ENCODE measurements at regions not wholly inside any gene's neighbourhood (a gene's known extent, or its start where the extent isn't known, plus 50 kb on each side); places are given as distances from the start of the nearest gene placed in this dataset.

DNA sequence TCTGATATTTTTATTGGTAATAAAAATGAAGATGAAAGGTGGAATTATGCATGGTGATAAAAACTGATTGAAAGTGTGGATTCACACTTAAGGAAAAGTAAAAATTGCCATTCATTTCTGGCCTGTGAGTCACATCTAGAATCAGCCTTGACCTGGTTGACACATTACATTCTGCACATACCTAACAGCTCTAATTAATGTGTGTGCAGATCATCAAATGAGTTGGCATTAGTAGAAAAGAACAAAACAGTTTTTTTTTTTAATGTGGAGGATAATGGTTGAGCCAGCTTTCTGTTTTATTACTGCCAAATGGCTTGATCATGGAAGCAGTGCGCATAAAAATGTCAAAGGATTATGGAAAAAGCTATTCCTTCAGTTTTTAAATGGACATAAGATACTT is 142.6 kb upstream of the TMEM196 start:
- Mint-ChIP-seq H3K27ac (no peak overlapping the region), H3K36me3 (no peaks in the 10 kb centered on the region), H3K9me3 (no peaks in the 10 kb centered on the region), H3K4me3 (no peak overlapping the region), H3K27me3 (ENCODE audit: insufficient read depth, low read depth) (no peaks in the 10 kb centered on the region), H3K4me1 (peaks cover 10% of the 10 kb centered on the region)
- H3K4me2 ChIP-seq, result no peak overlapping the region
- H3K27me3 ChIP-seq, result no peaks in the 10 kb centered on the region
- no peak for DNase-seq (ENCODE audit: low spot score)
- TF ChIP-seq, protein P1, sequence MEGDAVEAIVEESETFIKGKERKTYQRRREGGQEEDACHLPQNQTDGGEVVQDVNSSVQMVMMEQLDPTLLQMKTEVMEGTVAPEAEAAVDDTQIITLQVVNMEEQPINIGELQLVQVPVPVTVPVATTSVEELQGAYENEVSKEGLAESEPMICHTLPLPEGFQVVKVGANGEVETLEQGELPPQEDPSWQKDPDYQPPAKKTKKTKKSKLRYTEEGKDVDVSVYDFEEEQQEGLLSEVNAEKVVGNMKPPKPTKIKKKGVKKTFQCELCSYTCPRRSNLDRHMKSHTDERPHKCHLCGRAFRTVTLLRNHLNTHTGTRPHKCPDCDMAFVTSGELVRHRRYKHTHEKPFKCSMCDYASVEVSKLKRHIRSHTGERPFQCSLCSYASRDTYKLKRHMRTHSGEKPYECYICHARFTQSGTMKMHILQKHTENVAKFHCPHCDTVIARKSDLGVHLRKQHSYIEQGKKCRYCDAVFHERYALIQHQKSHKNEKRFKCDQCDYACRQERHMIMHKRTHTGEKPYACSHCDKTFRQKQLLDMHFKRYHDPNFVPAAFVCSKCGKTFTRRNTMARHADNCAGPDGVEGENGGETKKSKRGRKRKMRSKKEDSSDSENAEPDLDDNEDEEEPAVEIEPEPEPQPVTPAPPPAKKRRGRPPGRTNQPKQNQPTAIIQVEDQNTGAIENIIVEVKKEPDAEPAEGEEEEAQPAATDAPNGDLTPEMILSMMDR (IDR thresholded peaks at IDR 0.05), result no peak
- no peak for TF ChIP-seq EZH2phosphoT487 (IDR thresholded peaks at IDR 0.05)
- TF ChIP-seq EZH2 (IDR thresholded peaks at IDR 0.05), result no peak
- no peaks in the 10 kb centered on the region for H3K4me1 ChIP-seq
- no peaks in the 10 kb centered on the region for H3F3A ChIP-seq (ENCODE audit: low read depth)
- no peak overlapping the region for H3K9ac ChIP-seq
- no peaks in the 10 kb centered on the region for H3K79me2 ChIP-seq (ENCODE audit: low read depth)
- H3K27ac ChIP-seq, result no peak overlapping the region
- no peak overlapping the region for H2AFZ ChIP-seq (replicated peaks)
- H3K9me3 ChIP-seq (ENCODE audit: low read depth), result no peaks in the 10 kb centered on the region
- H4K20me1 ChIP-seq (ENCODE audit: low read depth), result no peaks in the 10 kb centered on the region
- no peaks in the 10 kb centered on the region for H3K36me3 ChIP-seq
- no peak overlapping the region for H3K4me3 ChIP-seq

DNA sequence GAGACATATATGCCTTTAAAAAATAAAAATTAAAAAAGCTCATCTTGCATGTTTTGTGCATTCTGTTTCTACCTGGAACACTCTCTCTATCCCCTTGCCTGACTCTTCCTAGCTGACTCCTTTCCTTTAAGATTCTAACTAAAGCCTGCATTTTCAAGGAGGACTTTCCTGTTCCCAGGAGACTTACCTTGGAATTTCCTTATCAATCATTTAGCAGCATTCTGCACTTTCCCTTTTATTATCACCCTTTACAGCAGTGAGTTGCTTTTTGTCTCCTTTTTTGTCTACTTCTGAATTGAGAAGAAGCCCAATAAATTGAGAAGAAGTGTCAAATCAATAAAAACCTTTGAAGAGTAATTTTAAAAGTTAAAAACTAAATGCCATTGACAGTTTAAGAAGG is 142.2 kb upstream of the TMEM196 start:
- H3K4me3 Mint-ChIP-seq, result no peak overlapping the region
- no peaks in the 10 kb centered on the region for H3K36me3 ChIP-seq
- H3K4me2 ChIP-seq, result no peak overlapping the region
- H3K36me3 Mint-ChIP-seq, result no peaks in the 10 kb centered on the region
- H2AFZ ChIP-seq (replicated peaks), result no peak overlapping the region
- H3K27me3 ChIP-seq, result no peaks in the 10 kb centered on the region
- no peaks in the 10 kb centered on the region for H3K79me2 ChIP-seq (ENCODE audit: low read depth)
- no peak overlapping the region for H3K4me3 ChIP-seq
- TF ChIP-seq, protein P1 (IDR thresholded peaks at IDR 0.05), result no peak
- TF ChIP-seq EZH2 (IDR thresholded peaks at IDR 0.05), result no peak
- TF ChIP-seq EZH2phosphoT487 (IDR thresholded peaks at IDR 0.05), result no peak
- no peak overlapping the region for H3K9ac ChIP-seq
- peaks cover 10% of the 10 kb centered on the region for H3K4me1 Mint-ChIP-seq
- no peaks in the 10 kb centered on the region for H3K9me3 ChIP-seq (ENCODE audit: low read depth)
- H3F3A ChIP-seq (ENCODE audit: low read depth), result no peaks in the 10 kb centered on the region
- H4K20me1 ChIP-seq (ENCODE audit: low read depth), result no peaks in the 10 kb centered on the region
- H3K9me3 Mint-ChIP-seq, result no peaks in the 10 kb centered on the region
- H3K27me3 Mint-ChIP-seq (ENCODE audit: insufficient read depth, low read depth), result no peaks in the 10 kb centered on the region
- no peak for DNase-seq (ENCODE audit: low spot score)
- H3K27ac ChIP-seq, result no peak overlapping the region
- H3K4me1 ChIP-seq, result no peaks in the 10 kb centered on the region
- peak overlapping the region; percentile 22 for H3K27ac Mint-ChIP-seq

DNA sequence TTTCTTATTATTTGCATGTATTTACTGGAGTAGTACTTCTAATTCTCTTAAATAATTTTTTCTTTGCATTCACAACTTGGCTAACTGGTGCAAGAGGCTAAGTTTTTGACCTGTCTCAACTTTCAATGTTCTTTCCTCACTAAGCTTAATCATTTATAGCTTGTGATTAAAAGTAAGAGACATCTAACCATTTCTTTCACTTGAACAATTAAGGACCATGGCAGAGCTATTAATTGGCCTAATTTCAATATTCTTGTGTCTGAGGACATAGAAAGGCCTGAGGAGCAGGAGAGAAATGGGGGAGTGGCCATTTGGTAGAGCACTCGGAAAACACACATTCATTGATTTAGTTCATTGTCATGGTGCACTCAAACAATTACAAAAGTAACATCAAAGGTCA is 141.4 kb upstream of the TMEM196 start:
- no peak for DNase-seq (ENCODE audit: low spot score)
- no peak overlapping the region for H3K9ac ChIP-seq
- H2AFZ ChIP-seq (replicated peaks), result no peak overlapping the region
- H3K4me2 ChIP-seq, result no peak overlapping the region
- Mint-ChIP-seq H3K27me3 (ENCODE audit: insufficient read depth, low read depth) (no peaks in the 10 kb centered on the region), H3K4me3 (no peak overlapping the region), H3K36me3 (no peaks in the 10 kb centered on the region), H3K27ac (no peak overlapping the region), H3K4me1 (peaks cover 10% of the 10 kb centered on the region), H3K9me3 (no peaks in the 10 kb centered on the region)
- TF ChIP-seq, protein P1 (IDR thresholded peaks at IDR 0.05), result no peak
- TF ChIP-seq EZH2 (IDR thresholded peaks at IDR 0.05), result no peak
- TF ChIP-seq EZH2phosphoT487 (IDR thresholded peaks at IDR 0.05), result no peak
- H4K20me1 ChIP-seq (ENCODE audit: low read depth), result no peaks in the 10 kb centered on the region
- no peaks in the 10 kb centered on the region for H3K27me3 ChIP-seq
- no peak overlapping the region for H3K4me3 ChIP-seq
- no peak overlapping the region for H3K27ac ChIP-seq
- H3K36me3 ChIP-seq, result no peaks in the 10 kb centered on the region
- H3K79me2 ChIP-seq (ENCODE audit: low read depth), result no peaks in the 10 kb centered on the region
- no peaks in the 10 kb centered on the region for H3K9me3 ChIP-seq (ENCODE audit: low read depth)
- H3F3A ChIP-seq (ENCODE audit: low read depth), result no peaks in the 10 kb centered on the region
- no peaks in the 10 kb centered on the region for H3K4me1 ChIP-seq

DNA sequence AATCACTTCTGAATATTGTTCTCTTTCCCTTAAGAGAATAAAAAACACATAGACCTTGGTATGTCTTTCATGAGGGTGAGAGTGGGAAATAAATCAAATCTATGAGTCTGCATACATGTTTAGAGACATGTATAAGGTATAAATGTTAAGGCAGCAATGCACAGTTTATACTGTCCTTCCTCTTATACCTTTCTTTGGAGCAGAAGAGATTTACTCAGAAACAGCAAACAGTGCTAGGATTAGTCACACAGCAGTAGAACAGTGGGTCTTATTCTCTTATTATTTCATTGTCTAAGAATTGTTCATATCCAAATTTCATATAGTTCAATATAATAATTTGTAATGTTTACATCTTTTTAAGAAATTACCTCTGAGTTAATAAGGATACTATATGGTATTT is 126.7 kb upstream of the TMEM196 start:
- Mint-ChIP-seq H3K4me3 (no peak overlapping the region), H3K27me3 (ENCODE audit: insufficient read depth, low read depth) (no peaks in the 10 kb centered on the region), H3K36me3 (no peaks in the 10 kb centered on the region), H3K27ac (no peak overlapping the region), H3K4me1 (no peaks in the 10 kb centered on the region), H3K9me3 (peaks cover 13% of the 10 kb centered on the region)
- no peaks in the 10 kb centered on the region for H3K27me3 ChIP-seq
- no peaks in the 10 kb centered on the region for H3F3A ChIP-seq (ENCODE audit: low read depth)
- no peak overlapping the region for H2AFZ ChIP-seq (replicated peaks)
- no peaks in the 10 kb centered on the region for H3K4me1 ChIP-seq
- H4K20me1 ChIP-seq (ENCODE audit: low read depth), result no peaks in the 10 kb centered on the region
- no peak for TF ChIP-seq EZH2phosphoT487 (IDR thresholded peaks at IDR 0.05)
- no peak for TF ChIP-seq EZH2 (IDR thresholded peaks at IDR 0.05)
- TF ChIP-seq, protein P1 (IDR thresholded peaks at IDR 0.05), result no peak
- H3K4me2 ChIP-seq, result no peak overlapping the region
- no peaks in the 10 kb centered on the region for H3K36me3 ChIP-seq
- H3K79me2 ChIP-seq (ENCODE audit: low read depth), result no peaks in the 10 kb centered on the region
- DNase-seq (ENCODE audit: low spot score), result no peak
- H3K27ac ChIP-seq, result no peak overlapping the region
- no peaks in the 10 kb centered on the region for H3K9me3 ChIP-seq (ENCODE audit: low read depth)
- no peak overlapping the region for H3K9ac ChIP-seq
- H3K4me3 ChIP-seq, result no peak overlapping the region
